Hepatocyte (in vitro differentiated cells): ENCODE measurements at regions not wholly inside any gene's neighbourhood (a gene's known extent, or its start where the extent isn't known, plus 50 kb on each side); places are given as distances from the start of the nearest gene placed in this dataset.

Experiments used
- DNase-seq: peaks from one replicate; pipeline ENCODE4 v3.0.0-alpha.2; 2016; ENCODE audit warnings: low spot score
- H2AFZ ChIP-seq: fragments of 200-600 bp; sonication (generic); 2 replicates; pipeline ENCODE4 v1.6.0; 2016; ENCODE audit warnings: antibody characterized with exemption, mild to moderate bottlenecking
- H3K27ac ChIP-seq: fragments of 200-600 bp; sonication (generic); 2 replicates; pipeline ENCODE4 v1.5.1; 2016; ENCODE audit warnings: mild to moderate bottlenecking
- H3K27me3 ChIP-seq: fragments of 200-600 bp; sonication (generic); 2 replicates; pipeline ENCODE4 v1.6.1; 2016
- H3K36me3 ChIP-seq: fragments of 200-600 bp; sonication (generic); replicated peaks from 2 replicates; pipeline ENCODE4 v1.5.1; 2016; ENCODE audit warnings: low read depth; ENCODE audit not compliant: insufficient read depth
- H3K4me1 ChIP-seq: fragments of 200-600 bp; sonication (generic); 2 replicates; pipeline ENCODE4 v1.5.1; 2016; ENCODE audit warnings: mild to moderate bottlenecking, moderate library complexity; ENCODE audit not compliant: insufficient read depth
- H3K4me2 ChIP-seq: fragments of 200-600 bp; sonication (generic); 2 replicates; pipeline ENCODE4 v1.6.0; 2016
- H3K4me3 ChIP-seq: fragments of 200-600 bp; sonication (generic); 2 replicates; pipeline ENCODE4 v1.5.1; 2016; ENCODE audit warnings: mild to moderate bottlenecking
- H3K79me2 ChIP-seq: fragments of 200-600 bp; sonication (generic); 2 replicates; pipeline ENCODE4 v1.6.0; 2017; ENCODE audit warnings: mild to moderate bottlenecking
- H3K9me2 ChIP-seq: fragments of 200-600 bp; sonication (generic); replicated peaks from 2 replicates; pipeline ENCODE4 v1.6.0; 2017; ENCODE audit warnings: mild to moderate bottlenecking; ENCODE audit not compliant: insufficient read depth
- H3K9me3 ChIP-seq: fragments of 200-600 bp; sonication (generic); 2 replicates; pipeline ENCODE4 v1.5.1; 2016; ENCODE audit warnings: low read depth, mild to moderate bottlenecking
- H4K20me1 ChIP-seq: fragments of 200-600 bp; sonication (generic); 2 replicates; pipeline ENCODE4 v1.6.0; 2016; ENCODE audit warnings: mild to moderate bottlenecking; ENCODE audit not compliant: insufficient read depth, poor library complexity, severe bottlenecking
- EZH2 ChIP-seq: fragments of 200-600 bp; sonication (generic); IDR thresholded peaks from 2 replicates; pipeline ENCODE4 v1.6.1; 2016; ENCODE audit warnings: antibody characterized with exemption, mild to moderate bottlenecking, borderline replicate concordance
- EZH2phosphoT487 ChIP-seq: fragments of 200-600 bp; sonication (generic); IDR thresholded peaks from one replicate; pipeline ENCODE4 v1.6.1; 2018; ENCODE audit warnings: antibody characterized with exemption, mild to moderate bottlenecking, low read depth, moderate library complexity; ENCODE audit not compliant: unreplicated experiment, severe bottlenecking
- WGBS: methylation state at CpG from one replicate; pipeline ENCODE4 v1.1.6; 2016; ENCODE audit warnings: low lambda C conversion rate; ENCODE audit errors: missing lambda C conversion rate; 5-methylcytosine and 5-hydroxymethylcytosine counted together
- TF ChIP-seq, protein P1 (sequence below): fragments of 200-600 bp; sonication (generic); IDR thresholded peaks from 2 replicates; pipeline ENCODE4 v1.5.1; 2016; ENCODE audit warnings: antibody characterized with exemption, mild to moderate bottlenecking; ENCODE audit not compliant: poor library complexity

- Histone ChIP-seq H3K79me2 (no peaks in the 10 kb centered on the region), H4K20me1 (no peaks in the 10 kb centered on the region), H3K27me3 (no peaks in the 10 kb centered on the region), H3K4me1 (peaks cover 12% of the 10 kb centered on the region), H3K9me2 (no peaks in the 10 kb centered on the region), H3K36me3 (no peaks in the 10 kb centered on the region), H2AFZ (no peak overlapping the region), H3K4me3 (no peak overlapping the region), H3K4me2 (no peak overlapping the region), H3K27ac (no peak overlapping the region), H3K9me3 (no peaks in the 10 kb centered on the region)
- DNase-seq, result no peak
- TF ChIP-seq, protein P1, sequence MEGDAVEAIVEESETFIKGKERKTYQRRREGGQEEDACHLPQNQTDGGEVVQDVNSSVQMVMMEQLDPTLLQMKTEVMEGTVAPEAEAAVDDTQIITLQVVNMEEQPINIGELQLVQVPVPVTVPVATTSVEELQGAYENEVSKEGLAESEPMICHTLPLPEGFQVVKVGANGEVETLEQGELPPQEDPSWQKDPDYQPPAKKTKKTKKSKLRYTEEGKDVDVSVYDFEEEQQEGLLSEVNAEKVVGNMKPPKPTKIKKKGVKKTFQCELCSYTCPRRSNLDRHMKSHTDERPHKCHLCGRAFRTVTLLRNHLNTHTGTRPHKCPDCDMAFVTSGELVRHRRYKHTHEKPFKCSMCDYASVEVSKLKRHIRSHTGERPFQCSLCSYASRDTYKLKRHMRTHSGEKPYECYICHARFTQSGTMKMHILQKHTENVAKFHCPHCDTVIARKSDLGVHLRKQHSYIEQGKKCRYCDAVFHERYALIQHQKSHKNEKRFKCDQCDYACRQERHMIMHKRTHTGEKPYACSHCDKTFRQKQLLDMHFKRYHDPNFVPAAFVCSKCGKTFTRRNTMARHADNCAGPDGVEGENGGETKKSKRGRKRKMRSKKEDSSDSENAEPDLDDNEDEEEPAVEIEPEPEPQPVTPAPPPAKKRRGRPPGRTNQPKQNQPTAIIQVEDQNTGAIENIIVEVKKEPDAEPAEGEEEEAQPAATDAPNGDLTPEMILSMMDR, result no peak
- TF ChIP-seq EZH2 (no peak), EZH2phosphoT487 (no peak)
- WGBS, result 86% methylated on average over 4 of the region's 4 CpGs
Observed at GRCh38 chr5:124576848-124577409, 169.5 kb downstream of the ZNF608 start.

DNA sequence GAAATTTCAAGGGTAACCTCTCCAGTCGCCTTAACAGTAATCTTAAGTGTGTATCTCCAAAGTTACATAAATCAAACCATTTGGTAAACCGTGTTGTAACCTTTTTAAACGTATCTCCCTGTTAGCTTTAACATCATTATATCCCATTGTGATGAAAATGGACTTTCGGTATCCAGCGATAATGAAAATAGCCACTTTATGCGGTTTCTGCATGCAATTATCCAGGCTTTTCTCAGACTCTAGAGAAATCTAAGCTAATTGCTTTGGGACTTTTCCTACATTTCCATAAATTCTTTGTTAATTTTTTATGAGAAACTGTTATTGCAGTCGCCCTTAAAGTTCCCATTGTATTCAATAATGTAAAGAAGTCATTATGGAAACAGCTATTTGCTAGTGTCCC is 170.7 kb downstream of the ZNF608 start:
- no peaks in the 10 kb centered on the region for H3K79me2 ChIP-seq
- H3K27ac ChIP-seq, result no peak overlapping the region
- H3K27me3 ChIP-seq, result no peaks in the 10 kb centered on the region
- no peak overlapping the region for H2AFZ ChIP-seq
- H3K36me3 ChIP-seq, result no peaks in the 10 kb centered on the region
- no peaks in the 10 kb centered on the region for H4K20me1 ChIP-seq
- peaks cover 2% of the 10 kb centered on the region for H3K4me1 ChIP-seq
- TF ChIP-seq, protein P1, result no peak
- TF ChIP-seq EZH2 (no peak), EZH2phosphoT487 (no peak)
- no peak overlapping the region for H3K4me3 ChIP-seq
- 69% methylated on average over 7 of the region's 7 CpGs for WGBS
- H3K9me3 ChIP-seq, result no peaks in the 10 kb centered on the region
- no peaks in the 10 kb centered on the region for H3K9me2 ChIP-seq
- no peak for DNase-seq
- no peak overlapping the region for H3K4me2 ChIP-seq

DNA sequence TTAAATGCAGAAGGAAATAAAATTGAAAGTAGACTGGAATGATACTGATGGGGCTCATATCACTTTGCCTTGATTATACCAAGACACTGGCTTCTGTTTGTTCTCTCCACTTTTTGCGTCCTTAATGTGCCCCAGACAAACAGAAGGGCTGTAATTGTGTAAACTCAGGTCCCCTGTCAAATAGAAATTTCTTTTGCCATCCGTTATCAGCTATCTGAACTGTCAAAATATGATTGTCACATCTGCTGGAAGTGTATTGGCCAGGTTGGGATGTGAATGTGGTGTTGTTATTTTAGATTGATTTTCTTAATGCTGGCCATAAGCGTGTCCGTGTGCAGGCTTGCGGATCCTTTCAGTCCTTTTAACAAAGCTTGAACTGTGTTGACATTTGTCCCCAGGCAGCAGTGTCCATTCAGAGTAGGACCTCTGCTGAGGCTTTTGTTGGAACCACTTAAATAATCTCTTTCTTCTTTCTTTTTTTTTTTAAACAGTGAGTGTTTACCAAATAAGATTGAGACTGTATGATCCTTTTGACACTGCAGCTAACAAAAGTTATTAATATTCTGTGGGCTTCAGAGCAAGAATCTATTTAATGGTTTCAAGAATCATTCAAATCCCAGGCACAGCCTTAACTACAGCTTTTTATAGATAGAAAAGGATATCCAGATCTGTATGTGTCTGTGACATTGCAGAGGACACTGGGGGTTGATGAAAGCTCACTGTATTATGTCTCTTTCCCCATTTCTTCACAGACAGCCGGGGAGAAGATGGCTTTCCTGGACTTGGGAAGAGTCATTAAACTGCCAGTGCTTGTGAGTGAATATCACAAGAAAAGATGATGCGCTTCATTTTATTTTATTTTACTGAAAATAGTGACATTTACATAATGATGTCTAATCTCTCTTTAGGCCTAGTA is 171.7 kb downstream of the ZNF608 start:
- no peaks in the 10 kb centered on the region for H3K9me3 ChIP-seq
- no peak overlapping the region for H3K4me2 ChIP-seq
- no peaks in the 10 kb centered on the region for H3K79me2 ChIP-seq
- H3K27me3 ChIP-seq, result no peaks in the 10 kb centered on the region
- H3K9me2 ChIP-seq, result no peaks in the 10 kb centered on the region
- no peak overlapping the region for H2AFZ ChIP-seq
- no peak for TF ChIP-seq EZH2phosphoT487
- no peak overlapping the region for H3K27ac ChIP-seq
- no peaks in the 10 kb centered on the region for H3K4me1 ChIP-seq
- DNase-seq, result no peak
- no peak overlapping the region for H3K4me3 ChIP-seq
- no peaks in the 10 kb centered on the region for H3K36me3 ChIP-seq
- H4K20me1 ChIP-seq, result no peaks in the 10 kb centered on the region
- WGBS, result 66% methylated on average over 7 of the region's 7 CpGs

DNA sequence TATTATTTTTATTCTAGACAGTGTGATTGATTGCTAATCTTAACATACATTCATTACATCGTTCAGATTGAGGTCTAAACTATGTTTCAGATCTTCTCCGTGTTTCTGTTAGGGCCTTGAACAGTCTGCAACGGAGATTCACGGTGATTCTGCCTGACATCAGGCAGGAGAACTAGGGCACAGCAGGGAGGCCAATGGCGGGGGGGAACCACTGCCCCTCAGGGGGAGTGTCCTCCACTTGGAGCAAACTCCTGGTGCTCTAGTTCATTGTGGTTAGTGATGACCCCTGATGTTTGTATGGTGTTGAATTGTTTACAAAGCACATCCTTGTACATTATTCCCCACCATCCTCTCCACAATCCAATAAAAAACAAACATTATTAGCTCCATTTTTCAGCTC is 173.5 kb downstream of the ZNF608 start:
- Histone ChIP-seq H2AFZ (no peak overlapping the region), H3K4me3 (no peak overlapping the region), H3K9me3 (no peaks in the 10 kb centered on the region), H3K4me2 (no peak overlapping the region), H3K79me2 (no peaks in the 10 kb centered on the region), H3K4me1 (no peaks in the 10 kb centered on the region), H3K27ac (no peak overlapping the region), H3K36me3 (no peaks in the 10 kb centered on the region), H4K20me1 (no peaks in the 10 kb centered on the region), H3K9me2 (no peaks in the 10 kb centered on the region), H3K27me3 (no peaks in the 10 kb centered on the region)
- 79% methylated on average over 5 of the region's 5 CpGs for WGBS
- TF ChIP-seq EZH2 (no peak), EZH2phosphoT487 (no peak)
- TF ChIP-seq, protein P1, result no peak
- no peak for DNase-seq
